ENCODE measurements at regions not wholly inside any gene's neighbourhood (a gene's known extent, or its start where the extent isn't known, plus 50 kb on each side); places are given as distances from the start of the nearest gene placed in this dataset.

GRCh38 chr6:79378957-79379356 is 144.5 kb upstream of the HMGN3 start:
- H3K36me3 ChIP-seq (ENCODE audit: control insufficient read depth in 1 of 2, insufficient read depth in 2 of 2, low read length in 2 of 2), result no peaks in the 10 kb centered on the region
- DNase-seq (ENCODE audit: low read depth, low spot score), result no peak
- H4K20me1 ChIP-seq (ENCODE audit: insufficient read depth), result no peaks in the 10 kb centered on the region
- H3K9me2 ChIP-seq (ENCODE audit: insufficient read depth), result no peaks in the 10 kb centered on the region
- no TSS peak for BruUV-seq (replicated peaks)
- intact Hi-C loops (cut with micrococcal nuclease), result no loop called here
- H3K9me3 ChIP-seq (ENCODE audit: control insufficient read depth in 1 of 2, insufficient read depth in 1 of 2, low read depth in 1 of 2, low read length in 2 of 2), result no peaks in the 10 kb centered on the region
- TF ChIP-seq YY1 (IDR thresholded peaks at IDR 0.05; ENCODE audit: extremely low read depth, insufficient replicate concordance, low read depth, low read length) (no peak), POLR2A (IDR thresholded peaks at IDR 0.05; ENCODE audit: borderline replicate concordance, extremely low read depth, insufficient read depth, insufficient read length) (no peak), ZBTB33 (IDR thresholded peaks at IDR 0.05; ENCODE audit: extremely low read depth, insufficient replicate concordance, low read length) (no peak)
- H3K4me2 ChIP-seq (ENCODE audit: low read length), result no peak overlapping the region
- CTCF ChIA-PET, result no interaction called here
- ATAC-seq, result no peak
- no peak overlapping the region for H2AFZ ChIP-seq (ENCODE audit: low read depth, low read length, poor library complexity, severe bottlenecking)
- RAD21 ChIA-PET (ENCODE audit: low non-redundant PET in 1 of 2, low total read pairs in 2 of 2, uncharacterized antibody in 2 of 2, unreplicated experiment in 2 of 2), result no interaction called here
- H3K27ac ChIP-seq (ENCODE audit: low read depth, low read length), result no peak overlapping the region
- POLR2A ChIA-PET, result no interaction called here
- no peaks in the 10 kb centered on the region for H3K27me3 ChIP-seq (ENCODE audit: insufficient read depth, low read length)
- H3K4me1 ChIP-seq (ENCODE audit: control insufficient read depth in 1 of 2, insufficient read depth in 2 of 2, low read length in 2 of 2), result no peaks in the 10 kb centered on the region
- H3K9ac ChIP-seq (ENCODE audit: low read length), result no peak overlapping the region
- no peak overlapping the region for H3K4me3 ChIP-seq (replicated peaks in 1 of 2; ENCODE audit: low read depth in 1 of 2, low read length in 2 of 2)
- H3K79me2 ChIP-seq (ENCODE audit: insufficient read depth, low read length), result no peaks in the 10 kb centered on the region

- intact Hi-C loops (cut with micrococcal nuclease), result no loop called here
- H3K27ac ChIP-seq (ENCODE audit: low read depth, low read length), result no peak overlapping the region
- H4K20me1 ChIP-seq (ENCODE audit: insufficient read depth), result no peaks in the 10 kb centered on the region
- H3K9me2 ChIP-seq (ENCODE audit: insufficient read depth), result no peaks in the 10 kb centered on the region
- H3K4me3 ChIP-seq (replicated peaks in 1 of 2; ENCODE audit: low read depth in 1 of 2, low read length in 2 of 2), result no peak overlapping the region
- no peak overlapping the region for H3K9ac ChIP-seq (ENCODE audit: low read length)
- DNase-seq (ENCODE audit: low read depth, low spot score), result no peak
- peak overlapping the region; percentile 4 for H2AFZ ChIP-seq (ENCODE audit: low read depth, low read length, poor library complexity, severe bottlenecking)
- no peak overlapping the region for H3K4me2 ChIP-seq (ENCODE audit: low read length)
- H3K36me3 ChIP-seq (ENCODE audit: control insufficient read depth in 1 of 2, insufficient read depth in 2 of 2, low read length in 2 of 2), result no peaks in the 10 kb centered on the region
- no TSS peak for BruUV-seq (replicated peaks)
- H3K9me3 ChIP-seq (ENCODE audit: control insufficient read depth in 1 of 2, insufficient read depth in 1 of 2, low read depth in 1 of 2, low read length in 2 of 2), result no peaks in the 10 kb centered on the region
- H3K27me3 ChIP-seq (ENCODE audit: insufficient read depth, low read length), result no peaks in the 10 kb centered on the region
- H3K4me1 ChIP-seq (ENCODE audit: control insufficient read depth in 1 of 2, insufficient read depth in 2 of 2, low read length in 2 of 2), result no peaks in the 10 kb centered on the region
- no peaks in the 10 kb centered on the region for H3K79me2 ChIP-seq (ENCODE audit: insufficient read depth, low read length)
- ATAC-seq, result no peak
- CTCF ChIA-PET, result no interaction called here
- RAD21 ChIA-PET (ENCODE audit: low non-redundant PET in 1 of 2, low total read pairs in 2 of 2, uncharacterized antibody in 2 of 2, unreplicated experiment in 2 of 2), result no interaction called here
- POLR2A ChIA-PET, result no interaction called here
- no peak for TF ChIP-seq ZBTB33 (IDR thresholded peaks at IDR 0.05; ENCODE audit: extremely low read depth, insufficient replicate concordance, low read length)
- TF ChIP-seq SIN3A (IDR thresholded peaks at IDR 0.05; ENCODE audit: low read depth), result no peak
- TF ChIP-seq ELF1 (IDR thresholded peaks at IDR 0.05; ENCODE audit: borderline replicate concordance, low read depth), result no peak
- TF ChIP-seq CEBPB (IDR thresholded peaks at IDR 0.05; ENCODE audit: low read depth), result no peak
- TF ChIP-seq ATF3 (IDR thresholded peaks at IDR 0.05), result no peak
- TF ChIP-seq POLR2A (IDR thresholded peaks at IDR 0.05; ENCODE audit: borderline replicate concordance, extremely low read depth, insufficient read depth, insufficient read length), result no peak
- TF ChIP-seq FOSL1 (IDR thresholded peaks at IDR 0.05; ENCODE audit: low read depth), result no peak
- TF ChIP-seq EZH2phosphoT487 (IDR thresholded peaks at IDR 0.05; ENCODE audit: borderline replicate concordance), result no peak
- TF ChIP-seq RAD21 (IDR thresholded peaks at IDR 0.05; ENCODE audit: low read depth), result no peak
- TF ChIP-seq EGR1 (IDR thresholded peaks at IDR 0.05; ENCODE audit: low read depth), result no peak
- TF ChIP-seq REST (IDR thresholded peaks at IDR 0.05; ENCODE audit: low read depth), result no peak
- TF ChIP-seq ZFX (IDR thresholded peaks at IDR 0.05), result no peak
Measured at GRCh38 chr6:79377888-79378348, 143.4 kb upstream of the HMGN3 start.
